ENCODE measurements at regions not wholly inside any gene's neighbourhood (a gene's known extent, or its start where the extent isn't known, plus 50 kb on each side); places are given as distances from the start of the nearest gene placed in this dataset.
"Not testable (repeated sequence)": the region's sequence is repeated elsewhere in the genome, so short reads cannot be mapped to it uniquely, and the experiment has no call there.

- no peak for DNase-seq (ENCODE audit: low spot score)
Measured at GRCh38 chr9:83138422-83139135, 75.6 kb upstream of the RASEF start.

GRCh38 chr9:83133316-83133715 lies 70.4 kb upstream of the RASEF start:
- no peak for DNase-seq (ENCODE audit: low spot score)

GRCh38 chr9:83132768-83133167 lies 69.8 kb upstream of the RASEF start:
- DNase-seq (ENCODE audit: low spot score) = peak; percentile 2

GRCh38 chr9:83130541-83130940 lies 67.6 kb upstream of the RASEF start:
- DNase-seq (ENCODE audit: low spot score) = no peak

- no peak for DNase-seq (ENCODE audit: low spot score)
Measured at GRCh38 chr9:83125671-83126070, 62.7 kb upstream of the RASEF start.

- DNase-seq (ENCODE audit: low spot score) = no peak
Measured at GRCh38 chr9:83119873-83120272, 56.9 kb upstream of the RASEF start.

- DNase-seq (ENCODE audit: low spot score) = no peak
Measured at GRCh38 chr9:83116026-83116425, 53.1 kb upstream of the RASEF start.

GRCh38 chr9:83113445-83113844 lies 50.5 kb upstream of the RASEF start:
- not testable (repeated sequence) for DNase-seq (ENCODE audit: low spot score)
